NT2/D1 (cell line): ENCODE measurements at regions not wholly inside any gene's neighbourhood (a gene's known extent, or its start where the extent isn't known, plus 50 kb on each side); places are given as distances from the start of the nearest gene placed in this dataset.
"Not testable (repeated sequence)": the region's sequence is repeated elsewhere in the genome, so short reads cannot be mapped to it uniquely, and the experiment has no call there.

Source experiments
- DNase-seq: peaks from one replicate; pipeline ENCODE4 v3.0.0-alpha.2; 2011; ENCODE audit warnings: low read depth, low spot score
- H3K27me3 ChIP-seq: 2 replicates; pipeline ENCODE4 v1.6.0; 2011; ENCODE audit warnings: mild to moderate bottlenecking; ENCODE audit not compliant: insufficient read length, insufficient read depth
- H3K36me3 ChIP-seq: 2 replicates; pipeline ENCODE4 v1.6.1; 2011; ENCODE audit warnings: mild to moderate bottlenecking, low read length, mixed read lengths; ENCODE audit not compliant: insufficient read depth, insufficient read length
- H3K4me1 ChIP-seq: 2 replicates; pipeline ENCODE4 v1.5.1; 2011; ENCODE audit not compliant: insufficient read depth, insufficient read length
- H3K4me3 ChIP-seq: 2 replicates; pipeline ENCODE4 v1.5.1; 2011; ENCODE audit warnings: low read depth; ENCODE audit not compliant: insufficient read length
- H3K9ac ChIP-seq: 2 replicates; pipeline ENCODE4 v1.6.0; 2011; ENCODE audit warnings: low read depth; ENCODE audit not compliant: insufficient read length
- H3K9me3 ChIP-seq: 2 replicates; pipeline ENCODE4 v1.5.1; 2011; ENCODE audit warnings: mild to moderate bottlenecking, low read length; ENCODE audit not compliant: insufficient read depth
- SUZ12 ChIP-seq: IDR thresholded peaks from 2 replicates; pipeline ENCODE4 v1.6.1; 2011; ENCODE audit not compliant: insufficient read length, insufficient read depth; ENCODE audit errors: extremely low read depth
- YY1 ChIP-seq: IDR thresholded peaks from 2 replicates; pipeline ENCODE4 v1.6.1; 2011; ENCODE audit not compliant: insufficient read length, insufficient read depth
- ZNF274 ChIP-seq: IDR thresholded peaks from 2 replicates; pipeline ENCODE4 v1.6.1; 2011; ENCODE audit warnings: mild to moderate bottlenecking, low read depth, low read length

- Histone ChIP-seq H3K9me3 (no peaks in the 10 kb centered on the region), H3K4me1 (no peaks in the 10 kb centered on the region), H3K27me3 (no peaks in the 10 kb centered on the region), H3K9ac (no peak overlapping the region), H3K4me3 (no peak overlapping the region), H3K36me3 (no peaks in the 10 kb centered on the region)
- no peak for DNase-seq
- TF ChIP-seq YY1, result no peak
- no peak for TF ChIP-seq ZNF274
- TF ChIP-seq SUZ12, result no peak
These were observed 431.3 kb downstream of the HS3ST3B1 start for GRCh38 chr17:14732211-14732610.

- no peak for TF ChIP-seq ZNF274
- TF ChIP-seq YY1, result no peak
- TF ChIP-seq SUZ12, result no peak
- Histone ChIP-seq H3K9ac (no peak overlapping the region), H3K9me3 (no peaks in the 10 kb centered on the region), H3K4me3 (no peak overlapping the region), H3K4me1 (no peaks in the 10 kb centered on the region), H3K36me3 (no peaks in the 10 kb centered on the region), H3K27me3 (no peaks in the 10 kb centered on the region)
- no peak for DNase-seq
These were observed 430.7 kb downstream of the HS3ST3B1 start for GRCh38 chr17:14731591-14731990.

- Histone ChIP-seq H3K9me3 (no peaks in the 10 kb centered on the region), H3K4me3 (no peak overlapping the region), H3K27me3 (no peaks in the 10 kb centered on the region), H3K9ac (no peak overlapping the region), H3K4me1 (no peaks in the 10 kb centered on the region), H3K36me3 (no peaks in the 10 kb centered on the region)
- no peak for TF ChIP-seq ZNF274
- no peak for DNase-seq
These were observed 429.9 kb downstream of the HS3ST3B1 start for GRCh38 chr17:14730821-14731220.

GRCh38 chr17:14725729-14726128, 424.8 kb downstream of the HS3ST3B1 start:
- H3K4me3 ChIP-seq, result no peak overlapping the region
- no peaks in the 10 kb centered on the region for H3K9me3 ChIP-seq
- TF ChIP-seq ZNF274 (no peak), YY1 (no peak), SUZ12 (no peak)
- H3K9ac ChIP-seq, result no peak overlapping the region
- H3K27me3 ChIP-seq, result no peaks in the 10 kb centered on the region
- no peaks in the 10 kb centered on the region for H3K4me1 ChIP-seq
- H3K36me3 ChIP-seq, result no peaks in the 10 kb centered on the region
- no peak for DNase-seq

- Histone ChIP-seq H3K4me1 (no peaks in the 10 kb centered on the region), H3K36me3 (no peaks in the 10 kb centered on the region), H3K27me3 (no peaks in the 10 kb centered on the region), H3K9ac (no peak overlapping the region), H3K4me3 (no peak overlapping the region), H3K9me3 (no peaks in the 10 kb centered on the region)
- TF ChIP-seq YY1 (no peak), SUZ12 (no peak), ZNF274 (no peak)
- DNase-seq, result no peak
These were observed 423.9 kb downstream of the HS3ST3B1 start for GRCh38 chr17:14724770-14725169.

- H3K27me3 ChIP-seq, H3K36me3 ChIP-seq, DNase-seq, H3K4me3 ChIP-seq, H3K9me3 ChIP-seq, H3K4me1 ChIP-seq, H3K9ac ChIP-seq: not testable (repeated sequence)
These were observed 422.5 kb downstream of the HS3ST3B1 start for GRCh38 chr17:14723349-14723748.

- no peaks in the 10 kb centered on the region for H3K9me3 ChIP-seq
- no peak overlapping the region for H3K9ac ChIP-seq
- H3K36me3 ChIP-seq, result no peaks in the 10 kb centered on the region
- H3K4me3 ChIP-seq, result no peak overlapping the region
- TF ChIP-seq ZNF274 (no peak), YY1 (no peak), SUZ12 (no peak)
- H3K4me1 ChIP-seq, result no peaks in the 10 kb centered on the region
- no peak for DNase-seq
- no peaks in the 10 kb centered on the region for H3K27me3 ChIP-seq
These were observed 419.1 kb downstream of the HS3ST3B1 start for GRCh38 chr17:14719942-14720341.

GRCh38 chr17:14717859-14718258, 417.0 kb downstream of the HS3ST3B1 start:
- no peaks in the 10 kb centered on the region for H3K36me3 ChIP-seq
- TF ChIP-seq ZNF274 (no peak), YY1 (no peak), SUZ12 (no peak)
- no peak overlapping the region for H3K4me3 ChIP-seq
- H3K27me3 ChIP-seq, result no peaks in the 10 kb centered on the region
- no peaks in the 10 kb centered on the region for H3K4me1 ChIP-seq
- DNase-seq, result no peak
- H3K9ac ChIP-seq, result no peak overlapping the region
- H3K9me3 ChIP-seq, result no peaks in the 10 kb centered on the region
